Glutamatergic neuron (in vitro differentiated cells): ENCODE measurements at regions not wholly inside any gene's neighbourhood (a gene's known extent, or its start where the extent isn't known, plus 50 kb on each side); places are given as distances from the start of the nearest gene placed in this dataset.

Experiments used
- DNase-seq: peaks from one replicate; pipeline ENCODE4 v3.0.0; 2022
- H3K27ac Mint-ChIP-seq: one replicate; pipeline ENCODE4 v1.8.0; 2020; ENCODE audit warnings: mild to moderate bottlenecking, mixed read lengths, inconsistent platforms; ENCODE audit not compliant: unreplicated experiment
- H3K27me3 Mint-ChIP-seq: one replicate; pipeline ENCODE4 v1.8.0; 2020; ENCODE audit warnings: mild to moderate bottlenecking, moderate library complexity, mixed read lengths, inconsistent platforms; ENCODE audit not compliant: unreplicated experiment
- H3K36me3 Mint-ChIP-seq: one replicate; pipeline ENCODE4 v1.8.0; 2020; ENCODE audit warnings: mild to moderate bottlenecking, mixed read lengths, inconsistent platforms; ENCODE audit not compliant: unreplicated experiment
- H3K4me1 Mint-ChIP-seq: one replicate; pipeline ENCODE4 v1.8.0; 2020; ENCODE audit warnings: mild to moderate bottlenecking, low read depth, mixed read lengths, inconsistent platforms; ENCODE audit not compliant: unreplicated experiment
- H3K4me3 Mint-ChIP-seq: one replicate; pipeline ENCODE4 v1.8.0; 2020; ENCODE audit warnings: mild to moderate bottlenecking, mixed read lengths, inconsistent platforms; ENCODE audit not compliant: unreplicated experiment
- H3K9me3 Mint-ChIP-seq: one replicate; pipeline ENCODE4 v1.8.0; 2020; ENCODE audit warnings: mild to moderate bottlenecking, moderate library complexity, mixed read lengths, inconsistent platforms; ENCODE audit not compliant: unreplicated experiment
- TF ChIP-seq, protein P1 (sequence below): fragments of 200-600 bp; sonication (generic); IDR thresholded peaks from one replicate; pipeline ENCODE4 v1.5.0; 2021; ENCODE audit not compliant: partially characterized antibody, unreplicated experiment

DNA sequence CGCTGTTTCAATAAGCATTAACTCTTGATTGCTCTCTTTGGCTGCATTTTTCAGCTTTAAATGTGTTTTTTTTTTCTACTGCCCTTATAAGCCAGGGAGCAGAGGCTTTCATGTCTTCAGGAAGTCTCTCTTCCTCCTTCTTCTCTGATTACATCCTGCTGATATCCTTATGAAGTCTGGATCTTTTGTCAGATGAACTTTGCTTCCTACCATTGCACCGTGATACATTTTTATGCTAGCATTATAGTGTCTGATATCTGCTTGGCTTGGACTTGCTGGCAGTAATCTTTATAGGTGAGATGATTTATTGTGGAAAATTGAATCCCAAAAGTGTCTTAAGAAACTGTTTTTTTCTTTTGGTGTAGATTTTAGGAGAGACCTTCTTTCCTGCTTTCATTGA lies 160.4 kb upstream of the CFAP20DC start:
- Mint-ChIP-seq H3K27me3 (no peaks in the 10 kb centered on the region), H3K4me1 (no peaks in the 10 kb centered on the region), H3K27ac (no peak overlapping the region), H3K36me3 (no peaks in the 10 kb centered on the region), H3K4me3 (no peak overlapping the region), H3K9me3 (no peaks in the 10 kb centered on the region)
- DNase-seq: no peak
- TF ChIP-seq, protein P1, sequence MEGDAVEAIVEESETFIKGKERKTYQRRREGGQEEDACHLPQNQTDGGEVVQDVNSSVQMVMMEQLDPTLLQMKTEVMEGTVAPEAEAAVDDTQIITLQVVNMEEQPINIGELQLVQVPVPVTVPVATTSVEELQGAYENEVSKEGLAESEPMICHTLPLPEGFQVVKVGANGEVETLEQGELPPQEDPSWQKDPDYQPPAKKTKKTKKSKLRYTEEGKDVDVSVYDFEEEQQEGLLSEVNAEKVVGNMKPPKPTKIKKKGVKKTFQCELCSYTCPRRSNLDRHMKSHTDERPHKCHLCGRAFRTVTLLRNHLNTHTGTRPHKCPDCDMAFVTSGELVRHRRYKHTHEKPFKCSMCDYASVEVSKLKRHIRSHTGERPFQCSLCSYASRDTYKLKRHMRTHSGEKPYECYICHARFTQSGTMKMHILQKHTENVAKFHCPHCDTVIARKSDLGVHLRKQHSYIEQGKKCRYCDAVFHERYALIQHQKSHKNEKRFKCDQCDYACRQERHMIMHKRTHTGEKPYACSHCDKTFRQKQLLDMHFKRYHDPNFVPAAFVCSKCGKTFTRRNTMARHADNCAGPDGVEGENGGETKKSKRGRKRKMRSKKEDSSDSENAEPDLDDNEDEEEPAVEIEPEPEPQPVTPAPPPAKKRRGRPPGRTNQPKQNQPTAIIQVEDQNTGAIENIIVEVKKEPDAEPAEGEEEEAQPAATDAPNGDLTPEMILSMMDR: no peak

DNA sequence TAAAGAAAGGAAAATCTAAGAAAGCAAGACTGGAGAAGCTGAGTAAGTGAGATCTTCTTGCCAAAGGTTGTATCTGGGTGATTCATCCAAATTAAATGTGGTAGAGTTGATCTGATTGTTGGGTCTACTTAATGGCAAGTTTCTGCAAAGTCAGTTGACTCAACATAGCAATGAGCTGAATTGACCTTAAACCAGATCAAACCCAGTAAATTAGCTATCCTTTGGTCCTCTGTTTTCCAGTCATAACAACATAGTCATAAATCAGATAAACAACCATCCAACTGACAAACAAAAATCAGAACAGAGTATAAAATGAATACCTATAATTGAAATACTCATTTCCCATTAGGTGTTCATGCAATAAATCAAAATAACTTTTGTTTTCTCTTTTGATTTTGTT lies 142.6 kb upstream of the CFAP20DC start:
- H3K4me3 Mint-ChIP-seq: no peak overlapping the region
- no peak for DNase-seq
- H3K9me3 Mint-ChIP-seq: no peaks in the 10 kb centered on the region
- H3K36me3 Mint-ChIP-seq: no peaks in the 10 kb centered on the region
- H3K27ac Mint-ChIP-seq: no peak overlapping the region
- H3K4me1 Mint-ChIP-seq: no peaks in the 10 kb centered on the region
- TF ChIP-seq, protein P1: no peak
- H3K27me3 Mint-ChIP-seq: peaks cover 2% of the 10 kb centered on the region

DNA sequence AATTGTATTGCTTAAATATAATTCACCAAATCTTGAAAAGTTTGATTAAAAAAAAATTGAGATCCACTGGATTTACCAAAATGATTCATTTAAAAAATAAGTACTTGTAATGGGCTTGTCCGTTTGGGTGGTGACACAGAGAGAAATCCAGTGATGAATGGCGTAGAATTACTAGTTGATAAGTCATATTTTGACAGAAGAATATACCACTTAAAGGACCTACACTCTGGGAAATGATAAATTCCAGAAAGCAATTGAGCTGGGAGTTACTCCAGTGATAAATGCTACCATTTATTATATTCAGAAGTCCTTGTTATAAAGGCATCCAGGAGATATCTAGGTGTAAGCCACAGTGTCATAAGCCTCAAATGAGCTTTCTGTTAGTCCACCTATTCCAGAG lies 141.8 kb upstream of the CFAP20DC start:
- Mint-ChIP-seq H3K27me3 (peaks cover 2% of the 10 kb centered on the region), H3K9me3 (no peaks in the 10 kb centered on the region), H3K36me3 (no peaks in the 10 kb centered on the region), H3K4me1 (no peaks in the 10 kb centered on the region), H3K27ac (no peak overlapping the region), H3K4me3 (no peak overlapping the region)
- TF ChIP-seq, protein P1: no peak
- DNase-seq: no peak

DNA sequence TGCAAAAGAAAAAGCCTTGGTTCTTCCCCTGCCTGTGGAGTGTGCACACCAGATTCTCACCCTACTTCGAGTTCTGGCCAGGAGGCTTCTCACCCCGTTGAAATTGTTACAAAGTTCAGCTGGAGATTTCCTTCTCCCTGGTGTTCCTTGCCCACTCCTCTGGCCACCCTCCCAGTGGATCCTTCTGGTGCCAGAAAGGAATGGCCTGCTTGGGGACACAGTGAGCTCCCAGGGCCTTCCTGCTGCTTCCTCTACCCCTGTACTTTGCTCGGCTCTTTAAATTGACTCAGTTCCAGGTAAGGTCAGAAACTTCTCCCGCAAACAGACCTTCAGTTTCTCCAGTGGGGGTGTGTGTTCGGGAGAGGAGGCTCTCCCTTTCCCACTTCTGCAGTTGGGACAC lies 140.1 kb upstream of the CFAP20DC start:
- no peak overlapping the region for H3K27ac Mint-ChIP-seq
- peaks cover 1% of the 10 kb centered on the region for H3K9me3 Mint-ChIP-seq
- no peak for DNase-seq
- TF ChIP-seq, protein P1: no peak
- no peaks in the 10 kb centered on the region for H3K36me3 Mint-ChIP-seq
- no peak overlapping the region for H3K4me3 Mint-ChIP-seq
- H3K4me1 Mint-ChIP-seq: no peaks in the 10 kb centered on the region
- H3K27me3 Mint-ChIP-seq: peaks cover 2% of the 10 kb centered on the region

DNA sequence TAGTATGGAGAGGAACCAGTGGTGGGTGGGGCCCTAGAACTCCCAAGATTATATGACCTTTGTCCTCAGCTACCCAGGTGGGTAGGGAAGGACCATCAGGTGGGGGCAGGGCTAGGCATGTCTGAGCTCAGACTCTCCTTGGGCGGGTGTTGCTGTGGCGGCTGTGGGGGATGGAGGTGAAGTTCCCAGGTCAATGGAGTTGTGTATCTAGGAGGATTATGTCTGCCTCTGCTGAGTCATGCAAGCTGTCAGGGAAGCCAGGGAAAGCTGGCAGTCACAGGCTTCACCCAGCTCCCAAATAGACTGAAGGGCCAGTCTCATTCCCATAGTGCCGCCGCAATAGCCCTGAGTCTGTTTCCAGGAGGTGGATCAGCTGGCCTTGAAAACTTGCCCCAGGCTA lies 139.7 kb upstream of the CFAP20DC start:
- TF ChIP-seq, protein P1: no peak
- H3K27ac Mint-ChIP-seq: no peak overlapping the region
- no peak overlapping the region for H3K4me3 Mint-ChIP-seq
- peaks cover 2% of the 10 kb centered on the region for H3K27me3 Mint-ChIP-seq
- no peaks in the 10 kb centered on the region for H3K4me1 Mint-ChIP-seq
- no peak for DNase-seq
- H3K9me3 Mint-ChIP-seq: peaks cover 1% of the 10 kb centered on the region
- no peaks in the 10 kb centered on the region for H3K36me3 Mint-ChIP-seq
